AG20443 (cell line): ENCODE measurements at regions not wholly inside any gene's neighbourhood (a gene's known extent, or its start where the extent isn't known, plus 50 kb on each side); places are given as distances from the start of the nearest gene placed in this dataset.

Source experiments
- DNase-seq: peaks from one replicate; pipeline ENCODE4 v3.0.0; 2012; ENCODE audit warnings: low spot score, mixed read lengths

GRCh38 chr15:46420990-46421389 lies 786.2 kb downstream of the SQOR start:
- no peak for DNase-seq

GRCh38 chr15:46441294-46442062 lies 806.6 kb downstream of the SQOR start:
- DNase-seq: peak; percentile 19

- peak; percentile 21 for DNase-seq
Measured at GRCh38 chr15:46442184-46442583, 807.4 kb downstream of the SQOR start.

- DNase-seq: peak; percentile 22
Measured at GRCh38 chr15:46442901-46443590, 808.2 kb downstream of the SQOR start.

GRCh38 chr15:46450112-46450809 lies 815.4 kb downstream of the SQOR start:
- no peak for DNase-seq

GRCh38 chr15:46450810-46451182 lies 816.0 kb downstream of the SQOR start:
- no peak for DNase-seq

- DNase-seq: no peak
Measured at GRCh38 chr15:46452297-46452820, 817.5 kb downstream of the SQOR start.

- no peak for DNase-seq
Measured at GRCh38 chr15:46456456-46456855, 821.6 kb downstream of the SQOR start.

- DNase-seq: no peak
Measured at GRCh38 chr15:46460431-46461094, 825.7 kb downstream of the SQOR start.

GRCh38 chr15:46461416-46461815 lies 826.6 kb downstream of the SQOR start:
- DNase-seq: peak; percentile 15

- DNase-seq: no peak
Measured at GRCh38 chr15:46467041-46467440, 832.2 kb downstream of the SQOR start.

GRCh38 chr15:46471096-46471495 lies 836.3 kb downstream of the SQOR start:
- no peak for DNase-seq

GRCh38 chr15:46489276-46489675 lies 854.4 kb downstream of the SQOR start:
- no peak for DNase-seq

GRCh38 chr15:46496491-46497115 lies 861.8 kb downstream of the SQOR start:
- no peak for DNase-seq

- no peak for DNase-seq
Measured at GRCh38 chr15:46502667-46503066, 867.8 kb downstream of the SQOR start.

GRCh38 chr15:46518381-46518780 lies 883.6 kb downstream of the SQOR start:
- DNase-seq: no peak

GRCh38 chr15:46523701-46524100 lies 888.9 kb downstream of the SQOR start:
- DNase-seq: no peak

- DNase-seq: no peak
Measured at GRCh38 chr15:46525984-46526725, 891.3 kb downstream of the SQOR start.

GRCh38 chr15:46526726-46527110 lies 891.9 kb downstream of the SQOR start:
- DNase-seq: no peak

GRCh38 chr15:46543626-46544025 lies 908.8 kb downstream of the SQOR start:
- no peak for DNase-seq

GRCh38 chr15:46548989-46549388 lies 914.2 kb downstream of the SQOR start:
- DNase-seq: no peak
